OCI-LY1 (cell line): ENCODE measurements at regions not wholly inside any gene's neighbourhood (a gene's known extent, or its start where the extent isn't known, plus 50 kb on each side); places are given as distances from the start of the nearest gene placed in this dataset.

ENCODE experiments used
- CTCF ChIP-seq: fragments of 200-600 bp; sonication (generic), shearing (Covaris generic); IDR thresholded peaks from 2 replicates; pipeline ENCODE4 v1.5.1; 2017; ENCODE audit warnings: mild to moderate bottlenecking, antibody characterized with exemption, low read length, moderate library complexity, mixed read lengths
- EZH2 ChIP-seq: fragments of 200-600 bp; sonication (generic), shearing (Covaris generic); IDR thresholded peaks from 2 replicates; pipeline ENCODE4 v1.8.0; 2017; ENCODE audit warnings: borderline replicate concordance, mixed run types, mild to moderate bottlenecking, antibody characterized with exemption, low read length, moderate library complexity, mixed read lengths

GRCh38 chr10:126804396-126804795 lies 100.8 kb upstream of the DOCK1 start:
- no peak for TF ChIP-seq CTCF
- TF ChIP-seq EZH2, result no peak
